IMR-90 (cell line): ENCODE measurements at regions not wholly inside any gene's neighbourhood (a gene's known extent, or its start where the extent isn't known, plus 50 kb on each side); places are given as distances from the start of the nearest gene placed in this dataset.

ENCODE experiments used
- ATAC-seq: fragments of 200-7000 bp; cut with Tn5 transposase; 2 replicates; pipeline ENCODE4 v1.9.1; 2020; ENCODE audit warnings: low read depth, mild to moderate bottlenecking, moderate library complexity
- BruUV-seq: library from RNA; stranded (reverse); fragments of 400-500 nt; replicated peaks from 2 replicates; lab custom pipeline; 2021; lab: Mats Ljungman, UMichigan
- CTCF ChIA-PET: fragments of 300-600 bp; formaldehyde crosslinking; extraction: SDS; loops from one replicate; lab custom pipeline; 2021; ENCODE audit warnings: antibody characterized with exemption; lab: Yijun Ruan, JAX
- POLR2A ChIA-PET: fragments of 300-600 bp; sonication (Branson Sonifier 250); formaldehyde crosslinking; loops from one replicate; lab custom pipeline; 2022; ENCODE audit warnings: antibody characterized with exemption; ENCODE audit not compliant: unreplicated experiment; lab: Charles Lee
- DNase-seq: peaks from one replicate; pipeline ENCODE4 v3.0.0; 2013
- H2AFZ ChIP-seq: replicated peaks from 2 replicates; pipeline ENCODE3; 2013; ENCODE audit warnings: low read length, mild to moderate bottlenecking; ENCODE audit not compliant: poor library complexity
- H2AK5ac ChIP-seq: 2 replicates; pipeline ENCODE4 v1.6.1; 2013; ENCODE audit warnings: low read depth, low read length, inconsistent platforms
- H2AK9ac ChIP-seq: replicated peaks from 2 replicates; pipeline ENCODE3; 2013; ENCODE audit warnings: mild to moderate bottlenecking, low read depth, low read length, moderate library complexity; ENCODE audit not compliant: poor library complexity
- H2BK120ac ChIP-seq: 2 replicates; pipeline ENCODE4 v1.6.1; 2013; ENCODE audit warnings: low read depth, low read length, inconsistent platforms
- H2BK15ac ChIP-seq: 3 replicates; pipeline ENCODE4 v1.6.1; 2013; ENCODE audit warnings: low read depth, low read length, inconsistent platforms
- H2BK20ac ChIP-seq: 2 replicates; pipeline ENCODE4 v1.6.1; 2013; ENCODE audit warnings: low read depth, mild to moderate bottlenecking, inconsistent platforms, low read length, moderate library complexity
- H2BK5ac ChIP-seq: 2 replicates; pipeline ENCODE4 v1.6.1; 2013; ENCODE audit warnings: mild to moderate bottlenecking, low read depth, low read length, inconsistent platforms; ENCODE audit not compliant: poor library complexity, severe bottlenecking
- H3K14ac ChIP-seq: replicated peaks from 2 replicates; pipeline ENCODE4 v1.6.1; 2013; ENCODE audit warnings: low read depth, low read length, inconsistent platforms
- H3K18ac ChIP-seq: 2 replicates; pipeline ENCODE4 v1.6.1; 2013; ENCODE audit warnings: low read depth, low read length, control low read depth
- H3K23ac ChIP-seq: 2 replicates; pipeline ENCODE4 v1.6.1; 2013; ENCODE audit warnings: low read depth, low read length, inconsistent platforms
- H3K27ac ChIP-seq: 2 replicates; pipeline ENCODE4 v1.5.1; 2013; ENCODE audit warnings: mild to moderate bottlenecking, control low read depth, low read length; ENCODE audit not compliant: insufficient read depth
- H3K27me3 ChIP-seq: 2 replicates; pipeline ENCODE4 v1.6.1; 2013; ENCODE audit warnings: low read length; ENCODE audit not compliant: control insufficient read depth, insufficient read depth
- H3K36me3 ChIP-seq: 2 replicates; pipeline ENCODE4 v1.6.1; 2013; ENCODE audit warnings: low read length, mixed read lengths; ENCODE audit not compliant: control insufficient read depth, insufficient read depth
- H3K4ac ChIP-seq: 2 replicates; pipeline ENCODE4 v1.6.1; 2013; ENCODE audit warnings: low read depth, low read length, inconsistent platforms
- H3K4me1 ChIP-seq: 2 replicates; pipeline ENCODE4 v1.6.1; 2013; ENCODE audit warnings: low read length, mixed read lengths; ENCODE audit not compliant: control insufficient read depth, insufficient read depth
- H3K4me2 ChIP-seq: 2 replicates; pipeline ENCODE4 v1.6.1; 2013; ENCODE audit warnings: low read depth, mild to moderate bottlenecking, control low read depth, low read length, moderate library complexity
- H3K4me3 ChIP-seq: 2 replicates; pipeline ENCODE4 v1.5.1; 2013; ENCODE audit warnings: low read depth, mild to moderate bottlenecking, control low read depth, low read length, moderate library complexity; ENCODE audit not compliant: insufficient read depth
- H3K56ac ChIP-seq: 2 replicates; pipeline ENCODE4 v1.6.1; 2013; ENCODE audit warnings: low read length, inconsistent platforms; ENCODE audit not compliant: insufficient read depth; ENCODE audit errors: extremely low read depth
- H3K79me1 ChIP-seq, 2 experiments: 2 replicates each; pipeline ENCODE4 v1.6.1; 2013; ENCODE audit warnings: low read length in 2 of 2, inconsistent platforms in 1 of 2, low read depth in 1 of 2
- H3K9ac ChIP-seq: 2 replicates; pipeline ENCODE4 v1.6.1; 2013; ENCODE audit warnings: low read depth, low read length, control low read depth
- H3K9me1 ChIP-seq: 2 replicates; pipeline ENCODE4 v1.6.1; 2013; ENCODE audit warnings: low read length, inconsistent platforms; ENCODE audit not compliant: insufficient read depth
- H3K9me3 ChIP-seq: 2 replicates; pipeline ENCODE4 v1.6.1; 2013; ENCODE audit warnings: low read length; ENCODE audit not compliant: control insufficient read depth, insufficient read depth
- H4K20me1 ChIP-seq: 2 replicates; pipeline ENCODE4 v1.6.1; 2013; ENCODE audit warnings: low read length, inconsistent platforms; ENCODE audit not compliant: insufficient read depth
- H4K5ac ChIP-seq: 2 replicates; pipeline ENCODE4 v1.6.1; 2013; ENCODE audit warnings: mild to moderate bottlenecking, low read depth, low read length, control low read depth
- H4K8ac ChIP-seq, 2 experiments: 2 replicates each; pipeline ENCODE4 v1.6.1; 2013; ENCODE audit warnings: low read depth in 2 of 2, low read length in 2 of 2, control low read depth in 1 of 2, inconsistent platforms in 1 of 2
- H4K91ac ChIP-seq: 2 replicates; pipeline ENCODE4 v1.6.1; 2013; ENCODE audit warnings: low read depth, low read length, inconsistent platforms; ENCODE audit not compliant: insufficient read depth
- CHD1 ChIP-seq: IDR thresholded peaks from 2 replicates; pipeline ENCODE4 v1.6.1; 2012; ENCODE audit warnings: low read depth, low read length, improper control_type of control experiment
- ELK1 ChIP-seq: fragments of 150-350 bp; IDR thresholded peaks from 2 replicates; pipeline ENCODE4 v1.6.1; 2016; ENCODE audit warnings: low read depth, mild to moderate bottlenecking, low read length, moderate library complexity, borderline replicate concordance
- MAZ ChIP-seq: IDR thresholded peaks from 2 replicates; pipeline ENCODE4 v1.6.1; 2012; ENCODE audit warnings: low read depth, mild to moderate bottlenecking, low read length, improper control_type of control experiment, moderate library complexity, borderline replicate concordance
- MXI1 ChIP-seq: IDR thresholded peaks from 2 replicates; pipeline ENCODE4 v1.6.1; 2012; ENCODE audit warnings: low read depth, mild to moderate bottlenecking, low read length, moderate library complexity, borderline replicate concordance
- POLR2A ChIP-seq: IDR thresholded peaks from 2 replicates; pipeline ENCODE4 v1.6.1; 2012; ENCODE audit warnings: mild to moderate bottlenecking, low read depth, low read length
- WGBS, 2 experiments: methylation state at CpG; one replicate each; pipeline versions ENCODE4 v1.1.5 to v1.1.7; 2013; ENCODE audit warnings: missing lambda C conversion rate in 2 of 2; ENCODE audit not compliant: insufficient read length in 1 of 2; ENCODE audit errors: extremely low coverage in 2 of 2; 5-methylcytosine and 5-hydroxymethylcytosine counted together
- dilution Hi-C: fragments of 300-500 bp; cut with HindIII; formaldehyde crosslinking; loops from one replicate; pipeline ENCODE4 v1.14.3; 2018; ENCODE audit warnings: low sequenced_read_pairs; ENCODE audit not compliant: unreplicated experiment
- in situ Hi-C: fragments of 300-500 bp; cut with MboI; formaldehyde crosslinking; loops from 3 replicates; pipeline ENCODE4 v1.14.3; 2019; ENCODE audit warnings: low sequenced_read_pairs, inconsistent platforms, mixed read lengths
- intact Hi-C: fragments of 100-400 bp; cut with micrococcal nuclease; formaldehyde crosslinking; loops from 2 replicates; pipeline ENCODE4 v1.10.0; 2022

DNA sequence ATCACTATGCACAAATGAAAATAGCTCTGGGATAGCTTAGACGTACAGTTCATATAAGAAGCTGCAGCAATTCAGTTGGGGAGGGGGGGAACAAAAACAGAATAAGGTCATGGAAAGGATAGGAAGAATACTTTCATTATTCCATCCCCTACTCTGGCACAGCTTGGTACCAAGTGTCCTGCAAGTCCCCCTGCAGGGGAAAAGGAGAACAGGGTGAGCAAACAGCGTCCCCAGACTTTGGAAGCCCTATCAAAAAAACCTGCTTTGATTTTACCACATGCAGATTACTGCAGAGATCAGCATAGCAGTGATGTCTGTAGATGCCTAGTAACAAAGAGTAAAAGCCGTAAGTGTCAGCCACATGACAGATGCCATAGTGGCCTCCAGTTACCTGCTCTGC is 209.4 kb upstream of the NEIL3 start:
- no peak overlapping the region for H2BK20ac ChIP-seq
- H3K4ac ChIP-seq: no peak overlapping the region
- no peak for TF ChIP-seq POLR2A
- no peak for TF ChIP-seq MXI1
- no peak for TF ChIP-seq MAZ
- no peak for TF ChIP-seq CHD1
- no peak for TF ChIP-seq ELK1
- H2BK120ac ChIP-seq: no peak overlapping the region
- no peaks in the 10 kb centered on the region for H3K4me1 ChIP-seq
- no peak overlapping the region; the same call in 1 of the 2 replicates for H4K5ac ChIP-seq
- in situ Hi-C loops: loop anchor here (25.0 kb wide), 1 partner anchor 462 kb away; no protein-coding TSS in a partner anchor
- H3K79me1 ChIP-seq: no peaks in the 10 kb centered on the region
- H4K8ac ChIP-seq: no peak overlapping the region
- no peak overlapping the region for H3K18ac ChIP-seq
- H2BK15ac ChIP-seq: no peak overlapping the region
- no peak overlapping the region for H3K4me2 ChIP-seq
- no peaks in the 10 kb centered on the region; the same call in 1 of the 2 replicates for H3K9me1 ChIP-seq
- no peaks in the 10 kb centered on the region for H3K27me3 ChIP-seq
- ChIA-PET CTCF (interaction anchor here (1.0 kb wide), 1 partner anchor 281 kb away, joined by 3 read pairs; no protein-coding TSS in a partner anchor), POLR2A (interaction anchor here (0.6 kb wide), 1 partner anchor 335 kb away, joined by 5 read pairs; no protein-coding TSS in a partner anchor)
- H2AFZ ChIP-seq: no peak overlapping the region
- no peak overlapping the region for H3K9ac ChIP-seq
- H3K14ac ChIP-seq: no peak overlapping the region
- H4K20me1 ChIP-seq: no peaks in the 10 kb centered on the region
- no CpG with 5 or more reads among the region's 3 CpGs for WGBS, 2 experiments
- no peak overlapping the region for H3K27ac ChIP-seq
- no peaks in the 10 kb centered on the region for H3K9me3 ChIP-seq
- dilution Hi-C loops: no loop called here
- no peak overlapping the region for H2AK9ac ChIP-seq
- intact Hi-C loops: loop anchor here (5.0 kb wide), 1 partner anchor 308 kb away; the partner anchor contains the start of gene VEGFC
- no peak overlapping the region for H4K91ac ChIP-seq
- no peak overlapping the region for H2AK5ac ChIP-seq
- H3K23ac ChIP-seq: no peak overlapping the region
- no peak overlapping the region for H3K56ac ChIP-seq
- no peak for DNase-seq
- H2BK5ac ChIP-seq: no peak overlapping the region
- no TSS peak for BruUV-seq
- no peak for ATAC-seq
- H3K4me3 ChIP-seq: no peak overlapping the region
- no peaks in the 10 kb centered on the region for H3K36me3 ChIP-seq
